Right lobe of liver (tissue), 6 donors: ENCODE measurements at regions not wholly inside any gene's neighbourhood (a gene's known extent, or its start where the extent isn't known, plus 50 kb on each side); places are given as distances from the start of the nearest gene placed in this dataset.

Experiments
- ATAC-seq, 4 donors: fragments of 200-7000 bp; cut with Tn5 transposase; one replicate each; pipeline ENCODE4 v1.9.1; 2020; ENCODE audit warnings: mild to moderate bottlenecking in 4 of 4, moderate library complexity in 4 of 4
- DNase-seq, 3 donors: peaks; one replicate each; pipeline ENCODE4 v3.0.0-alpha.2; 2020
- H3K27ac ChIP-seq, 3 donors: fragments of 200-600 bp; one replicate each; pipeline ENCODE4 v1.8.0; 2022
- H3K27me3 ChIP-seq, 2 donors: fragments of 200-600 bp; one replicate each; pipeline ENCODE4 v1.8.0; 2022
- H3K36me3 ChIP-seq, 4 donors: fragments of 200-600 bp; sonication (generic) in 1 of 4; one replicate each; pipeline versions ENCODE4 v1.5.1 to v1.8.0; 2017 to 2022; ENCODE audit warnings: control low read depth in 1 of 4
- H3K4me1 ChIP-seq, 4 donors: fragments of 200-600 bp; sonication (generic) in 1 of 4; one replicate each; pipeline versions ENCODE4 v1.5.1 to v1.8.0; 2017 to 2022; ENCODE audit warnings: control low read depth in 1 of 4
- H3K4me3 ChIP-seq, 3 donors: fragments of 200-600 bp; one replicate each; pipeline ENCODE4 v1.8.0; 2022
- H3K9me3 ChIP-seq, 4 donors: fragments of 200-600 bp; sonication (generic) in 1 of 4; one replicate each; pipeline versions ENCODE4 v1.5.1 to v1.8.0; 2017 to 2022; ENCODE audit warnings: control low read depth in 1 of 4
- CTCF ChIP-seq, 4 donors: fragments of 200-600 bp in 3 of 4; fragments of 450-650 bp in 1 of 4; IDR thresholded peaks; one replicate each; pipeline versions ENCODE4 v1.5.1 to v1.8.0; 2016 to 2022; ENCODE audit warnings: antibody characterized with exemption in 4 of 4, mild to moderate bottlenecking in 2 of 4
- POLR2A ChIP-seq: fragments of 450-650 bp; IDR thresholded peaks from one replicate; pipeline ENCODE4 v1.6.1; 2017; ENCODE audit warnings: antibody characterized with exemption, mild to moderate bottlenecking
- WGBS: methylation state at CpG from one replicate; pipeline ENCODE4 v1.1.6; 2018; ENCODE audit warnings: low coverage, low lambda C conversion rate; ENCODE audit not compliant: insufficient coverage; ENCODE audit errors: missing lambda C conversion rate; 5-methylcytosine and 5-hydroxymethylcytosine counted together
- intact Hi-C, 2 donors: fragments of 100-400 bp; cut with DNase I; formaldehyde crosslinking; loops; one replicate each; pipeline versions ENCODE4 v1.11.2 to v1.14.1; 2022
- donor health status: DM: no; HTN: yes; CAD: no.
- donor health status: DM: no; HTN: no; CAD: no.
- donor health status: DM: no; HTN: no; CAD: no.
- donor health status: DM: no; HTN: yes; CAD: no.
- donor health status: DM: no; HTN: yes; CAD: no.

- H3K36me3 ChIP-seq = no peaks in the 10 kb centered on the region
These were observed 203.6 kb upstream of the AGTR2 start for GRCh38 chrX:115966920-115967319.

GRCh38 chrX:115968436-115969252 lies 201.9 kb upstream of the AGTR2 start:
- no peak for TF ChIP-seq CTCF (IDR thresholded peaks at IDR 0.05)
- TF ChIP-seq POLR2A = no peak
- H3K36me3 ChIP-seq = no peaks in the 10 kb centered on the region
- H3K9me3 ChIP-seq = no peaks in the 10 kb centered on the region
- ATAC-seq (peak; percentile 79 to 87 (median 82)), DNase-seq (peak; percentile 52 to 74 (median 59))
- no peaks in the 10 kb centered on the region for H3K4me1 ChIP-seq
- intact Hi-C loops = no loop called here
- H3K27me3 ChIP-seq = peaks cover 0 to 7% of the 10 kb centered on the region in 2 donors
- H3K4me3 ChIP-seq = peak overlapping the region; percentile 44 to 63 (median 61)
- 19% methylated on average over 36 of the region's 48 CpGs for WGBS
- H3K27ac ChIP-seq = peak overlapping the region; percentile 40 to 68 (median 47)

More at GRCh38 chrX:115966920-115967319, 203.6 kb upstream of the AGTR2 start:
- DNase-seq (no peak), ATAC-seq (no peak)
- no peak for TF ChIP-seq CTCF (IDR thresholded peaks at IDR 0.05)
- TF ChIP-seq POLR2A = no peak
- H3K27ac ChIP-seq = no peak overlapping the region
- WGBS = 83% methylated on average over 7 of the region's 11 CpGs
- intact Hi-C loops = no loop called here
- H3K9me3 ChIP-seq = no peaks in the 10 kb centered on the region
- no peaks in the 10 kb centered on the region for H3K4me1 ChIP-seq
- H3K4me3 ChIP-seq = no peak overlapping the region
- H3K27me3 ChIP-seq = peaks cover 0 to 7% of the 10 kb centered on the region in 2 donors

GRCh38 chrX:115970718-115971117 lies 199.8 kb upstream of the AGTR2 start:
- TF ChIP-seq POLR2A (no peak), CTCF (IDR thresholded peaks at IDR 0.05) (no peak)
- no peaks in the 10 kb centered on the region for H3K36me3 ChIP-seq
- peak overlapping the region in 1 of 3 donors; percentile 11 for H3K4me3 ChIP-seq
- H3K27me3 ChIP-seq = peaks cover 0 to 7% of the 10 kb centered on the region in 2 donors
- intact Hi-C loops = no loop called here
- H3K27ac ChIP-seq = peak overlapping the region in 2 of 3 donors; percentile 50 to 57
- WGBS = 21% methylated on average over 5 of the region's 5 CpGs
- ATAC-seq (peak; percentile 76 to 82 (median 78)), DNase-seq (peak in 1 of 3 donors; percentile 56)
- H3K4me1 ChIP-seq = no peaks in the 10 kb centered on the region
- H3K9me3 ChIP-seq = no peaks in the 10 kb centered on the region

GRCh38 chrX:115972717-115973116 lies 197.8 kb upstream of the AGTR2 start:
- Histone ChIP-seq H3K4me1 (no peaks in the 10 kb centered on the region), H3K9me3 (no peaks in the 10 kb centered on the region), H3K27ac (no peak overlapping the region), H3K36me3 (no peaks in the 10 kb centered on the region), H3K4me3 (no peak overlapping the region), H3K27me3 (peaks cover 0 to 7% of the 10 kb centered on the region in 2 donors)
- WGBS = 80% methylated on average over 1 of the region's 1 CpG
- TF ChIP-seq POLR2A = no peak
- no peak for TF ChIP-seq CTCF (IDR thresholded peaks at IDR 0.05)
- peak; percentile 15 to 41 (median 27) for ATAC-seq
- intact Hi-C loops = no loop called here
- DNase-seq = no peak
